B cell (primary cell): ENCODE measurements at regions not wholly inside any gene's neighbourhood (a gene's known extent, or its start where the extent isn't known, plus 50 kb on each side); places are given as distances from the start of the nearest gene placed in this dataset.

ENCODE experiments used
- ATAC-seq: fragments of 200-7000 bp; cut with Tn5 transposase; one replicate; pipeline ENCODE4 v1.10.0; 2021; ENCODE audit warnings: low read depth, mild to moderate bottlenecking, moderate number of reproducible peaks, moderate library complexity
- CTCF ChIA-PET: fragments of 350-600 bp; sonication (Branson Sonifier 250); formaldehyde crosslinking; loops from one replicate; lab custom pipeline; 2021; ENCODE audit warnings: antibody characterized with exemption, inconsistent platforms; lab: Charles Lee
- POLR2A ChIA-PET: fragments of 350-600 bp; sonication (Branson Sonifier 250); formaldehyde crosslinking; loops from one replicate; lab custom pipeline; 2021; ENCODE audit warnings: antibody characterized with exemption; lab: Charles Lee
- DNase-seq: peaks from one replicate; pipeline ENCODE4 v3.0.0; 2013
- H2AFZ ChIP-seq: 2 replicates; pipeline ENCODE4 v1.6.1; 2012; ENCODE audit warnings: mild to moderate bottlenecking, low read depth, low read length; ENCODE audit not compliant: insufficient read depth, poor library complexity, severe bottlenecking
- H3K27ac ChIP-seq, 2 donors: 1 replicate in 1 of 2; 2 replicates in 1 of 2; pipeline ENCODE4 v1.5.1; 2012 to 2013; ENCODE audit warnings: low read length in 2 of 2, mild to moderate bottlenecking in 2 of 2, moderate library complexity in 1 of 2
- H3K27me3 ChIP-seq, 4 experiments: fragments of 200-600 bp in 1 of 4; sonication (generic) in 1 of 4; replicated peaks in 1 of 4; 1 replicate in 2 of 4; 2 replicates in 2 of 4; pipeline versions ENCODE4 v1.6.1 to v1.7.0; 2013 to 2016; ENCODE audit warnings: low read length in 3 of 4, mild to moderate bottlenecking in 2 of 4, mixed read lengths in 1 of 4, moderate library complexity in 1 of 4; ENCODE audit not compliant: insufficient read depth in 4 of 4, control insufficient read depth in 3 of 4; ENCODE audit errors: control extremely low read depth in 1 of 4
- H3K36me3 ChIP-seq, 2 experiments: replicated peaks in 1 of 2; 1 replicate in 1 of 2; 2 replicates in 1 of 2; pipeline versions ENCODE4 v1.6.1 to v1.7.1; 2013; ENCODE audit warnings: low read length in 1 of 2; ENCODE audit not compliant: insufficient read depth in 2 of 2, control insufficient read depth in 1 of 2; ENCODE audit errors: control extremely low read depth in 1 of 2, extremely low read depth in 1 of 2
- H3K4me1 ChIP-seq, 2 donors: fragments of 200-600 bp in 1 of 2; sonication (generic) in 1 of 2; 1 replicate in 1 of 2; 2 replicates in 1 of 2; pipeline versions ENCODE4 v1.5.1 to v1.6.1; 2013 to 2017; ENCODE audit warnings: low read length in 2 of 2; ENCODE audit not compliant: control insufficient read depth in 2 of 2, insufficient read depth in 2 of 2
- H3K4me2 ChIP-seq: replicated peaks from 2 replicates; pipeline ENCODE3; 2012; ENCODE audit warnings: mild to moderate bottlenecking, low read depth, low read length; ENCODE audit not compliant: poor library complexity, severe bottlenecking
- H3K4me3 ChIP-seq, 5 experiments: fragments of 200-600 bp in 1 of 5; sonication (generic) in 1 of 5; 1 replicate in 3 of 5; 2 replicates in 2 of 5; pipeline versions ENCODE4 v1.5.1 to v1.7.0; 2011 to 2016; ENCODE audit warnings: low read length in 4 of 5, mild to moderate bottlenecking in 4 of 5, low read depth in 2 of 5, control low read depth in 1 of 5, moderate library complexity in 1 of 5; ENCODE audit not compliant: insufficient read depth in 1 of 5; ENCODE audit errors: control extremely low read depth in 1 of 5, extremely low read depth in 1 of 5
- H3K79me2 ChIP-seq: fragments of 200-600 bp; sonication (generic); one replicate; pipeline ENCODE4 v1.6.0; 2016; ENCODE audit warnings: low read length; ENCODE audit not compliant: control insufficient read depth, insufficient read depth
- H3K9ac ChIP-seq: fragments of 200-600 bp; sonication (generic); 2 replicates; pipeline ENCODE4 v1.6.1; 2017; ENCODE audit warnings: mild to moderate bottlenecking, low read length, moderate library complexity
- H3K9me3 ChIP-seq, 3 donors: one replicate each; pipeline versions ENCODE4 v1.6.1 to v1.7.1; 2013; ENCODE audit warnings: low read length in 2 of 3; ENCODE audit not compliant: control insufficient read depth in 2 of 3, insufficient read depth in 1 of 3; ENCODE audit errors: control extremely low read depth in 1 of 3
- H4K20me1 ChIP-seq: 2 replicates; pipeline ENCODE4 v1.6.0; 2012; ENCODE audit warnings: mild to moderate bottlenecking, low read length; ENCODE audit not compliant: insufficient read depth, control insufficient read depth, poor library complexity, severe bottlenecking
- H3K27ac Mint-ChIP-seq: one replicate; pipeline ENCODE4 v1.8.0; 2021; ENCODE audit warnings: mixed read lengths
- H3K27me3 Mint-ChIP-seq: one replicate; pipeline ENCODE4 v1.8.0; 2021; ENCODE audit warnings: mixed read lengths
- H3K4me1 Mint-ChIP-seq: one replicate; pipeline ENCODE4 v1.8.0; 2021; ENCODE audit warnings: mixed read lengths
- H3K4me3 Mint-ChIP-seq: one replicate; pipeline ENCODE4 v1.8.0; 2021; ENCODE audit warnings: mixed read lengths
- H3K9me3 Mint-ChIP-seq: one replicate; pipeline ENCODE4 v1.8.0; 2022; ENCODE audit warnings: mixed read lengths; ENCODE audit not compliant: insufficient read depth
- CTCF ChIP-seq: fragments of 200-600 bp; IDR thresholded peaks from one replicate; pipeline ENCODE4 v1.8.0; 2022; ENCODE audit warnings: antibody characterized with exemption, mild to moderate bottlenecking
- EZH2 ChIP-seq: IDR thresholded peaks from 2 replicates; pipeline ENCODE4 v1.6.1; 2012; ENCODE audit warnings: borderline replicate concordance, low read depth, mild to moderate bottlenecking, moderate library complexity, low read length; ENCODE audit not compliant: insufficient read depth, poor library complexity, severe bottlenecking
- WGBS: methylation state at CpG from one replicate; pipeline ENCODE4 v1.1.5; 2013; ENCODE audit warnings: missing lambda C conversion rate; ENCODE audit not compliant: insufficient coverage; 5-methylcytosine and 5-hydroxymethylcytosine counted together
- intact Hi-C: fragments of 100-400 bp; cut with micrococcal nuclease; formaldehyde crosslinking; loops from one replicate; pipeline ENCODE4 v1.10.0; 2022

- no peak overlapping the region for H3K4me3 Mint-ChIP-seq
- no peaks in the 10 kb centered on the region for H3K9me3 Mint-ChIP-seq
- no peak overlapping the region for H2AFZ ChIP-seq
- no peaks in the 10 kb centered on the region for H3K79me2 ChIP-seq
- H3K4me1 ChIP-seq, result no peaks in the 10 kb centered on the region
- H3K9me3 ChIP-seq, result no peaks in the 10 kb centered on the region
- H3K27ac Mint-ChIP-seq, result no peak overlapping the region
- POLR2A ChIA-PET, result no interaction called here
- DNase-seq, result no peak
- WGBS, result 100% methylated on average over 1 of the region's 5 CpGs
- no peak overlapping the region for H3K4me2 ChIP-seq
- H3K27ac ChIP-seq, result no peak overlapping the region
- no peak for ATAC-seq
- no peaks in the 10 kb centered on the region for H3K27me3 Mint-ChIP-seq
- H3K36me3 ChIP-seq, result no peaks in the 10 kb centered on the region
- intact Hi-C loops, result no loop called here
- no peak overlapping the region for H3K9ac ChIP-seq
- no peak overlapping the region for H3K4me3 ChIP-seq
- CTCF ChIA-PET, result no interaction called here
- no peaks in the 10 kb centered on the region for H3K27me3 ChIP-seq
- no peaks in the 10 kb centered on the region for H3K4me1 Mint-ChIP-seq
- TF ChIP-seq CTCF, result no peak
- TF ChIP-seq EZH2, result no peak
- no peaks in the 10 kb centered on the region for H4K20me1 ChIP-seq
Measured at GRCh38 chr5:117249086-117249815, 674.6 kb upstream of the SEMA6A start.

- Histone ChIP-seq H3K36me3 (no peaks in the 10 kb centered on the region), H3K9ac (no peak overlapping the region), H3K9me3 (peaks cover 0 to 4% (median 0%) of the 10 kb centered on the region in 3 donors), H3K4me1 (no peaks in the 10 kb centered on the region), H2AFZ (no peak overlapping the region), H3K4me3 (no peak overlapping the region), H4K20me1 (no peaks in the 10 kb centered on the region), H3K79me2 (no peaks in the 10 kb centered on the region), H3K27me3 (no peaks in the 10 kb centered on the region), H3K27ac (no peak overlapping the region), H3K4me2 (no peak overlapping the region)
- ATAC-seq, result no peak
- Mint-ChIP-seq H3K27ac (no peak overlapping the region), H3K4me3 (no peak overlapping the region), H3K27me3 (no peaks in the 10 kb centered on the region), H3K4me1 (no peaks in the 10 kb centered on the region), H3K9me3 (peaks cover 2% of the 10 kb centered on the region)
- TF ChIP-seq EZH2 (no peak), CTCF (no peak)
- POLR2A ChIA-PET, result no interaction called here
- CTCF ChIA-PET, result no interaction called here
- intact Hi-C loops, result no loop called here
- no peak for DNase-seq
Measured at GRCh38 chr5:117246424-117246823, 671.8 kb upstream of the SEMA6A start.
